HG02678 (cell line): ENCODE measurements at regions not wholly inside any gene's neighbourhood (a gene's known extent, or its start where the extent isn't known, plus 50 kb on each side); places are given as distances from the start of the nearest gene placed in this dataset.
A peak's percentile ranks its signal among the peaks of the same experiment; 100 is the strongest.

Experiments
- ATAC-seq: cut with Tn5 transposase; IDR thresholded peaks from one replicate; pipeline ENCODE4 v1.9.1; 2021; ENCODE audit warnings: mild to moderate bottlenecking, moderate library complexity; ENCODE audit not compliant: unreplicated experiment

DNA sequence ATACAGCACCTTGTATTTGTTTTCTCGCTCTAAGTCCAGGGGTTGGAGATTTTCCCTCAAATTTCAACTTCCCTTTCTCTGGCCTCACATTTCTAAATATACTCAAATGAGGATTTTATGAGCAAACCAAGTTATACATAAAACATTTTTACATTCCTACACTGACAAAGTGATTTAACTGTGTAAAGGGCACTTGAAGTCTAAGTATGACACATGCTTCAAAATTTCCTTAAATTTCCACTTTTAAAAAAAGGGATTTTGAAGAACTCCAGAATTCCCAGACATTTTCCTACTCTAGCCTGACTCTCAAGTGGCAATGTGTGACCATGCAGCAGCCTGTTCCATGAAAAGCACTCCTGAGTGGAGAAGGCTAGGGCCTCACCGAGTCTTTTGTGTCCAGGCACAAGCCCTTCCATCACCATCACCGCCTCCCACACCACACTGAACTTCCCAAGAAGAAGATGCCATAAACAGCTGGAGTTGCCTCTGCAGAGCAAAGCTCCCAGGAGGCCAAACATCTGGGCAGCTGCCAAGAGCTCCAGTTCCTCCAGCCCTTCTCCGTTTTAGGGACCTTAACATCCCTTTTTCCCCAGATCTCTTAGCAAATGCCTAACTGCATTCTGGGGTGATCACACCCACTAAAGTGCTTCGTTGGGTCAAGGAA is 68.9 kb downstream of the NCR2 start:
- ATAC-seq = no peak

DNA sequence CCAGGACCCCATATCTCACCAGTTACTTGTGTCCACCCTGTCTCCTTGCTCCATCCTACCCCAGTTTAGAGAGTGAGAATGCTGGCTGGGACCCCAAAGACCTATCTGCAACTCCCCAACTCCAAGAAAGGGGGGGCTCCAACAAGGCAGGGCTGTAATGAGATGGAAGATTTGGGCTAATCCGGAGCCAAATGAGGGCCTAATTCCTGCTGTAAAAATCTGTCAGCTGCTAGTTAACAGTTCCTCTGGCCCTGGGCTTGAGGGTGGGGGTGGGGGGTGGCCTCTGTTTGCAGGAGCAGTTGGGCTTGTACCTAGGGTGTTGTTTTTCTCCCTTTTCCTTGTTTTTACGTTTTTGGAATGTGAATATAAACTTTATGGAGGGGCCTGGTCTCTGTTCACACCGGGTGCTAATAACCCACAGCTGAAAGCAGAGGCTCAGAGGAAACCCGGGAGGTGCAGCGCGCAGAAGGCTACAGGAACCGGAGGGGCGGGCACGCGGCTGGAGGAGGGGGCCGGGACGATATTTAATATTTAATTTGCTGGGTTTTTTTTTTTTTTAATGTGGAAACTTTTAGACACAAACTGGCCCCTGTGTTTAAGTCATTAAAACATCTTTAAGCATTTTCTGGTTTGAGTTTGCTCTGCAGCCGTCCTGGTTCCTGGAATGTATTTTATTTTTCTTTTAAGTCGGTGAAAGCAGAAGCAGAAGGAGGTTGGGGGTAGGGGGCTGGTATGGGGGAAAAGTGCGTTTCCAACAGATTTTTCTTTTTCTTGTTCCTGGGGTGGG is 70.7 kb downstream of the NCR2 start:
- ATAC-seq = no peak

DNA sequence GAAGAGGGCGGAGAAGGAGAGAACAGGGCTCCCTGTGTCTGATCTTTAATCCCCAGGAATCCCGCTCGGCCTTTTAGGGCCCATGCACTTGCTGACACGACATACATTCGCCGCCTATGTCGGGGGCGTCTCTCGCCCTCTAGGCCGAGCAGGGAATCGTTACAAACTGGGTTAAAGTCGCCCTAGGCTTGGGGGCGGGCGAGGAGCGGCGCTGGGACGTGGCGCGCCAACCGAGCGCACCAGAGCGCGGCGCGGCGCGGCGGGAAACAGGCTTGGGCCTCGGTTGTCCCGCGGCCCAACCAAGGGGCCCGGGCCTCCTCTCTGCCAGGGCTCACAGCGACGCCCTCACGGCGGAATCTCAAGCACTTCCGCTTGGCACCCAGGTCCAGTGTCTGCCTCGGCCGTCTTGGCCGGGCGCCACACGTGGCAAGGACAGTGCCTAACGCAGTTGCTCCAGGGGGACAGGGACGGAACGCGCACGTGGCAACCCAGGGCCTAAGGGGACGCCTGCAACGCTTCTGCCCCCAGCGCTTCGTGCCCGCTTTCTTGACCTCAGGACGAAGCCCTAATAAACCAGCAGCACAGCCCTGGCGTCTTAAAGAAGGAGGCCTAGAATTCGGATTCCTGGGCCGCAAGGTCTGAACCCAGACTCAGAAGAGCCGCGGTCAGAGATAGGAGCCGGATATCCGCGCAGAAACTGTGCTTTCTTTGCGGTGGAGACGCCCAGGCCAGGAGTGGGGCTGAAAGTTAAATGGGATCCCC is 71.5 kb downstream of the NCR2 start:
- ATAC-seq = no peak

DNA sequence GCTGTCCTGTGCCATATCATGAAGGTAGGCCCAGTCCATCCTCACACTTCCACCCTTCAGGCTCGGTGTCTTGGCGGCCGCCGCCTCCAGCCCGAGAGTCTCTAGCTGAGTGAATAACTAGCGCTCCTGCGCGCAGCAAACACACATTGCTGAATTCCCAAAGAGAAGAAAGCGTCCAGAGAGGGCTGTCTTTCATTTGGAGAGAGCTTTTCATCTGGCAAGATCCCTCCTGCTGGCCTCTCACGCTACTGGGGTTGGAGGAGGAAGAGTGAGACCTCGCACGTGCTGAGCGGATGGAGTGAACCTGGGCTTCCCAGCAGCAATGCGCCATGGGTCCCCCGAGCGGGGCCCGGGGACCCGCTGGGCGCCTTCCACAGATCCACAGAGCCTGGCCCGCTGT is 73.2 kb downstream of the NCR2 start:
- no peak for ATAC-seq

DNA sequence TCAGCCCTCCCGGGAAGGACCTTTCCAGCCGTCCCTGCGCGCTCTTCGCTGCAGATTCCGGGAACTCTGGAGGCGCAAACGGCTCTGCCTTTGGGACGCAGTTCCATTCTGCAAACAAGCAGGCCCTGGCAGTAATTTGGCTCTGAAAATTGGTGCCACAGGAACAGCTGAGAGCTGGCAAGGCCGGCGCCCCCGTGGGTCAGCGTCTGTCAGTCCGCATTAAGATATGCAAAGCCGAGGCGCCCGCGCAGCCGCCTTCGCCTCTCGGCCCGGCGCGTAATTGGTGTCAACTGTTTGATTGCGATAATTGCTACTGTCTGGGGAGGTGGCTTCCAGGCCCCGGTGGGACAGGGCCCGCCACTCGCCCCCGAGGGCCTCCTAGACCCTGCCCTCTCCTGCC is 73.6 kb downstream of the NCR2 start:
- ATAC-seq = no peak

DNA sequence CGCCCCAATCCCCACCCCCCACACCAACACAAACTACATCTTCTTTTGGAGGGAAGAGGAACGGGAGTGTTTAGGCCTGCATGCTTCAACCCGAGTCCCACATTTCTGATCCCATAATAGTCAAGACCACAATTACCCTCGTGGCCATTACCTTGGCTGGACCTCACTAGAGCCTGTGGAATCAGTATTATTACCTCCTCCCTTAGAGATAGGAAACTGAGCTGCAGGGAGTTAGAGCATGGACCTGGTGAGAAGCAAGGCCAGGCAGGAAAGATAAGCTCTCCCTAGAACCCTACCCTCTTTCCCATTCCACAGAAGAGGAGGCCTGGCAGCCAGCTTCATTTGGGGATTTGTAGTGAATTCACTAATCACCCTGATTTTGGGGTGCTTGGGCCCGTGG is 74.1 kb downstream of the NCR2 start:
- ATAC-seq = no peak

DNA sequence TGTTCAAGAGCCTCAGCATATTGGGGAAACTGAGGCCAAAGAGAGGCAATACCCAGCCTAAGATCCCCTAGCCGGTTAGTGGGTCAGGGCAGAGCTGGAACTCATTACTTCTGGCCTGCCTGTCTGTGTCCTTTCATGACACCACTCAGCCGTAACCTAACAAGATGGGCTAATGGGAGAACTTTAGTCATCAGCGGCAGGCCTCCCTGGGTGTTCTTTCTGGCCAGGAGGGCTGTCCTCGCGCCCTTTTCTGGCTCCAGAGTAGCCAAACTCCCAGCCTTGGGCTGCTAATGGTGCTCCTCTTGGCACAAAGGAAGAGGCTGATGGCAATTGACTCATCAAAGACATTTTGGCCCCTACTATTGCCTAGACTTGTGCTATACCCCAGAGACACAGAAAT is 76.6 kb downstream of the NCR2 start:
- no peak for ATAC-seq

DNA sequence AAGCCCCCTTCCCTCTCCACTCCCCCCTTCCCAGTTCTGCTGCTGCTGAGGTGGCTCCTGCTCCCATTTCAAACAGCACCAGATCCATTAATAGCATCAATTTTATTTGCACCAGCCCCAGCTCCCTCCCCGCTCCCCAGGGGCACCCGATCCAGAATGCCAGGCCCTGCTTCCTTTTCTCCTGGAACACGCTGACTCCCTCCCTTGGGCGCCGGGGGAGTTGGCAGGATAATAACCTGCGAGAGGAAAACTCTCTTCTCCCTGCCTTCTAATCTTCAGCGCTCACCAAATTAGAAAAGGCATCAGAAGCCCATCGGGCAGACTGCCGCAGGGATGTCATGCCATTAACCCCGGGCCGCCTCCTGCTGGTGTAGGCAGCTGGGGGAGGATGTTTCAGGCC is 77.8 kb downstream of the NCR2 start:
- no peak for ATAC-seq

DNA sequence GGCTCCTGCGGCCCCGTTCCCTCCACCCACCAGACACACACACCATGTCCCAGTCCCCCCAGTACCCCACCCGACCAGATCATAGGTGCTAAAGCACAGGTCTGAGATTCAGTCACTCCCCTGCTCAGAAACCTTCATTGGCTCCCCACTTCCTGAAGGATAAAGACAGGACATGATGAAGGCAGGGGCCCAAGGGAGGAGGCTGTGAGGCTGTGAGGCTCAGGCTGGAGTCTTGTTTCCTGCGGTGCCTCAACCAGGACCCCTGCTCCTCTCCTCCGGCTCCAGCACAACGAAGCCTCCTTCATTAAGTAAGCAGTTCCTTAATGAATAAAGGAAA is 81.1 kb downstream of the NCR2 start:
- no peak for ATAC-seq

DNA sequence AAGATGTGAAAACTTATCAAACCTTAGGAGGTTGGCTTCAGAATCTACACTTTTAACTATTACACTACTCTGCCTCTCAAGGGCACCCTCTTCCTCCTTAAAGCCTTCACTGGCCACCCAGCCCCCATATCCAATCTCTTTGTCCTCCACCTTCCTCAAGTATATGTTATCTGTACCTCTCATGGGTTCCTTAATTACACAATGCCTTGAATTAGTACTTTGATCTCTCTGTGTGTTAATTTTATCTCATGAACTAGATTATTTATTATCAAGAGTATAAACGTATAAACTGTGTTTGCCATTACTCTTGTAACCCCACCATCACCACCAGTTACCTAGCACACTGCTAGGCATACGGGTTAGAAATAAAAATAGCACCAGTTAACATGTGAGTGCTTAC is 83.3 kb downstream of the NCR2 start:
- ATAC-seq = no peak

DNA sequence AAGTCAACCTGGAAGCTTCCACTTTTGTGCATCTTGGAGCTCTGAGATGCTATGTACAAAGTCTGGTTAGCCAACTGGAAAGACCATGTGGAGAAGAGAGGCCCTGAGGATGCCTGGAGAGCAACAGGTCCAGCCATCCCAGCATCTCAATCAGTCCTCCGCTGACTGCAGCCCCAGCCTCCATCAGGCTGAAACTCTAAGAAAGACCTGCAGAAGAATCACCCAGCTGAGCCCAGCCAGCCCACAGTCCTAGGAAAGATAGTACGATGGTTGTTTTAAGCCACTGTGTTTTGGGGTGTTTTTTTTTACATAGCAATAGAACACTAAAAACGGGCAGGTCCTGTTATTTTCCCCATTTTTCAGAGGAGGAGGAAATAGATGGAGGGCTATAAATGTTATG is 84.0 kb downstream of the NCR2 start:
- ATAC-seq = no peak

DNA sequence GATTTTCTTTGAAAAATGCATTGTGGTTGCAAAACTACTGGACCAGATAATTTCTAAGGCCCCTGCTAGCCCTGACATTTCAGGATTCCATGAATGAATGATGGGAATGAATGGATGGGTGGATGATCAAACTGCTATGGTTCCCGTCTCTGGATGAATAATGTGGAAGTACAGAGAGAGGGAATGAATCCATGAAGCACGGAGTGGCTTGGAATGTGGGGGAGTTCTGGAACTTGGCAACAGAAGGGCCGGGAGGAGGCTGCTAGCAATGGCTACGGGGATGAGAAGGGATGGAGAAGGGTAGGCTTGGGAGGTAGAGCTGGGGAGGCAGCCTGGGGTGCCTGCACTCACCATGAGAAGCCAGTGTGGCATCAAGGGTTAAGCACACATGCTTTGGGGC is 84.8 kb downstream of the NCR2 start:
- ATAC-seq = no peak

DNA sequence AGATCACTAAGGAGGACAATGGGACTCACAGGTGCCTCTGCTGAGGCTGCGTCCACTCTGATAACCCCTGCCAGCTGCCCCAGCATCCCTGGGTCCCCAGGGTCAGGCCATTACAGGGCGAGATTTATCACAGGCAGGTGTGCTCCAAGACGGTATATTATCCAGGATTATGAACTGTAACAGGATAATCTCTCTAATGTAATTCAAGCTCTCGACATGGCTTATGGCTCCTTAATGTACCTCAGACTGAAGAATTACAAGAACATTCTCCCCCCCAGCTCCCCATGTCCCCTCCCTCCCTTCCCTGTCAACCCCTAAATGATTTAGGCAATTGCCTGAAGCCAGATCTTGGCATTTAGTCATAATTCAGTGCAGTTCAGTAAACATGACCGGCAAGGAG is 86.8 kb downstream of the NCR2 start:
- no peak for ATAC-seq

DNA sequence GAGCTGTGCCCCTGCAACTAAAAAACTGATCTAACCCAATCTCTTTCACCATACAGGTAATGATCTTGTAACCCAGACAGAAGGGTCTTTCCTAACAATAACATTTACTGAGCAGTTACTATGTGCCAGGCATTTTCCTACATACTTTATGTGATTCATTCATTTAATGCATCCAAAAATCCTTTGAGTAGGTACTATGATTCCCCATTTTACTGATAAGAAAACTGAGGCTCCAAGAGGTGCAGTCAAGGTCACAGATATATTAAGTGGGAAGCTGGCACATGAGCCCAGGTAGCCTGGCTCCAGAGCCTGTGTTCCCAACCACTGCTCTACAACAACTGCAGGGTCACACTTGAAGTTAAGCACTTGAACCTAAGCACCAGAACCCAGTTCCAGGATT is 87.6 kb downstream of the NCR2 start:
- ATAC-seq = no peak

DNA sequence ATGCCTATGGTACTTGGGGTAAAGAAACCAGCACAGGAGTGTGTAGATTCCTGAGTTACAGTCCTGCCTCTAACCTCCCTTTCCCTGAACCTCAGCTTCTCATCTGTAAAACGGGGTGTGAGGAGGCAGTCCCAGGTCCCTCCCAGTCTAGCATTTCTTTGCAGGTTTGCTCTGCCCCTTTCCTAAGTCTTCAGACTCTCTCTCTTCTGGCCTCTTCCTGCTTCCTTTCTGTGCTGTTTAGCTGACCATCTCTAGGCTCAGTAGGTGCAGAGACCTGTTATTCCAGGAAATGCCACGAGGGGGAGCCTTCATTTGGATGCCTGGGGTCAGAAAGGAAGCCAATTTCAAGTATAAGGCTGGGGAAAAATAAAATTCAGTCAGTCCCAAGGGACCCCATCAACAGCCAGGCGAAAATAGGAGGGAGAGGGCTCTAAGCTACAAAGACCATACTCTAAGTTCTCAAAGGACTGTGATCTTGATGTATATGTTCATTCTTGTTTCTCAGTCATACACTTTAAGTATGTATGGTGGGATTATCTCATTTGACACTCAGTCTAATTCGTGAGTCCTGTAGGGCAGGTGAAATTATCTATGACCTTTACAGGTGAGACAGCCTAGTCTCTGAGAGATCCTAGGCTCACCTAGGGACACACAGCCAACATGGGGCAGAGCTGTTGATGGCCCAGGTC is 89.1 kb downstream of the NCR2 start:
- ATAC-seq = peak; percentile 42

DNA sequence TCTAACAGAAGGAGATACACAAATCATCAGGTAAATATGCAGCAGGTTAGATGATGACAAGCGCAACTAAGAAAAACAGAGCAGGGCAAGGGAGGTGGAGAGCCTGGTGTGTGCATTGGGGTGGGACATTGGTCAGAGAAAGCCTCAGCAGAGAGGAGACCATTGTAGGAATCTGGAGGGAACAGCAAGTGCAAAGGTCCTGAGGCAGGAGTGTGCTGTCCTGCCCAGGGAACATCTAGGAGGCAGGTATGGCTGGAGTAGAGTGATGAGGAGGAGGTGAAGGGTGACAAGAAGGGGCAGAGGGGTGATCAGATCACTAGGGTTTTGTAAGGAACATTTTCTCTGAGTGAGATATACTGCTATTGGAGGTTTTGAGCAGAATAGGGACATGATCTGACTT is 90.1 kb downstream of the NCR2 start:
- no peak for ATAC-seq

DNA sequence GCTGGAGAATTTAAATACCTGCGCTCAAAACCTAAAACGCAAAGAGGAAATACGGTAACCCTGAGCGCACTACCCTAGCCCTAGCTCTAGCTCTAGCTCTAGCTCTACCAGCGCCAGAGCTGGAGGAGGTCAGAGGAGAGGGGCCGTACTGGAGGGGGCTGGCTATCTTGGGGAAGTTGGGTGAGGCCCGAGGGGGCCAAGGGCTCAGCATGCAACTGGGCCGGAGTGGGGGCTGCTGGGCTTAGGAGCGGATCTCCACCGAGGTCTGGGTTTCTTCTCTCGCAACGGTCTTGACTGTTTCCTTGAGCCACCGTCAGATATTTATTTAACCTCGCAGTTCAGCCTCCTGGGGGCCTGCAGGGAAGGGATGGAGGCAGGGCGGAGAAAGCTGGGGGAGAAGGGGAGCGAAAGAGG is 91.0 kb downstream of the NCR2 start:
- no peak for ATAC-seq

DNA sequence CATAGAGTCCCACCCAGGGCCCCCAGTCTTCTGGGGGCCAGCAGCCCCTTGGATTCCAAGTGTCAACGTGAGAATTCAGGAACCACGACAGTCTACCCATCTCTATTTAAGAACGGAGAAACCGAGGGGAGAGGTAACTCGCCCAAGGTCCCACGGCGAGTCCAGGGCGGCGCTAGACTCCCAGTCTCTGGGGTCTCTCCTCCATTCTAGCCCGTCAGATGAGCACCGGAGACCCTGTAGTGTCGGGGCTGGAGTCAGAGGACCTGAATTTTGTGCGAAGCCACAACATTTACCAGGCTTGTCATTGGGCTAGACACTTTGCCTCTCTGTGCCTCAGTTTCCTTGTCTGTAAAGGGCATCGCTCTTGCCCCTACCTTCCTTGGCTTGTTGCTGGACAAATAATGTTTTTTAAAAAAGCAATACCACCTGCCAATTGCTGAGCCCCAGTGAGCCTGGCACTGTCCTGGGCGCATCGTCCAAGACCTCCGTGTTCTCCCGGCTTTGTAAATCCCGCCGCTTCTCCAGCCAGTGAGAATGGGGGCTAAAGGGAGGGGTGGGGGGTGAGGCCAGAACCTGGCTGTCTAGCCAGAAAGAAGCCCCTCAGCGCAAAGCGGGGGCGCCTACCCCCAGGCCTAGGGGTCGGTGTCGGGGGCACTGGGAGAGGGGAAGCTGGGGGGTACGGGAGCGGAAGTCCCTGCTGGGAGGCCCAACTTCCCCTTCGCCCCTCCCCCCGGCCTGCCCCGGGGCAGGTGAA is 91.7 kb downstream of the NCR2 start:
- no peak for ATAC-seq

DNA sequence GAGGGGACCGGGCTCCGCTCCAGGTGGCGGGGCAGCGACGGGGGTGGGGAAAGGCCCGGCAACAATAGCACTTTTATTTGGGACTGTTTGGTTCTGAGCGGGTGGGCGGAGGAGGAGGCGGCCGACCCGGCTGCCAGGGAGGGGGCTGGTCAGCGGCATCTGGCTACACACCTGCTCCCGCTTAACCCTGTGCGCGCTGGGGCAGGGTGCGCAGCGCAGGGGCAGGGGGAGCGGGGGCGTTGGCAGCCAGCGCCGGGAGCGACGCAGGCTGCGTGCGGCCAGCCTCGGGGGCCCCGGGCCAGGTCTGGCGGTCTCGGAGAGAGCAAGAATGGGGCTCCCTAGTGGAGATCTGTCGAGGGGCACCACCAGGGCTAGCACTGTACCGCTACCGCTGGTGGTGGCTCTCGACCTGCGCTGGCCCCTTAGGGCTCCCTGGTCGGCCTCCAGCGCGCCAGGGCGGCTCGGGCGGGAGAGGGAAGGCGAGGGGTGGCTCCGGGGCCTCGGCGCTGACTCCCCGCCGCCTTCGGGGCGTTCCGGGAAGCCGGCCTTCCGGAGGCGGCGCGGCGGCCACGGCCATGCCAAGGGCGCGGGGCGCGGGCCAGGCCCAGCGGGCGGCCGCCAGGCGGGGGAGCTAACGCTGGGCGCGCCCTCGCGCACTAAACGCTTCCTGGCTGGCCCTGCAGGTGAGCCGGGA is 92.4 kb downstream of the NCR2 start:
- no peak for ATAC-seq

DNA sequence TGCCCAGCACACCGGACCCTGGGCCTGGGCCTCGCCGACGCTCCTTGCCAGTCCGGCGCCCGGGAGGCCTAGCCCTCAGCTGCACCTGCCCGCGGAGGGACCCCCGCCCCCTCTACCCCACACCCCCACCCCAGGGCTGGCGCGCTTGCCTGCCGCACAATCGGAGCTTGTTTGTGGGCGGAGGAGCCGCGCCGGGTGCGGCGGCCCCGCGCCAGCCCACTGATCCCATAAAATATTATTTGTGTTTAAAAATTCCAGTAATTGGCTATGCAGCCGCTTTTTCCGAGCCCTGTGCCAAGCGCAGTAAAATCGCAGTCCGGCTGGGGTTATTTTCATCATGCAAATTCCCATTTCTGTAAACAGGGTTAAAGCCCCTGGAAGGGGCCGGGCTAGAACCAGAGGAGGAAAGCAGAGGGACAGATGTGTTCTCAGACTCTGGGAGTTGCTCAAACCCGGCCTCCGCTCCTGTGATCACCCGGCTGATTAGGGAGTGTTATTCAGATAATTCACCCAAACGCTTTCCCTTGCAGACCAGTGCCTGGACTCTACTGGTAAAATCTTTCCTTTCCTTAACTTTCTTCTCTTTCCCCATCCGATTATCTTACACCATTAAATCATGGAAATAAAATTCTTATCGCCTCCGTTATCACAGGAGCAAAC is 93.1 kb downstream of the NCR2 start:
- no peak for ATAC-seq
